ENCODE measurements at regions not wholly inside any gene's neighbourhood (a gene's known extent, or its start where the extent isn't known, plus 50 kb on each side); places are given as distances from the start of the nearest gene placed in this dataset.

DNA sequence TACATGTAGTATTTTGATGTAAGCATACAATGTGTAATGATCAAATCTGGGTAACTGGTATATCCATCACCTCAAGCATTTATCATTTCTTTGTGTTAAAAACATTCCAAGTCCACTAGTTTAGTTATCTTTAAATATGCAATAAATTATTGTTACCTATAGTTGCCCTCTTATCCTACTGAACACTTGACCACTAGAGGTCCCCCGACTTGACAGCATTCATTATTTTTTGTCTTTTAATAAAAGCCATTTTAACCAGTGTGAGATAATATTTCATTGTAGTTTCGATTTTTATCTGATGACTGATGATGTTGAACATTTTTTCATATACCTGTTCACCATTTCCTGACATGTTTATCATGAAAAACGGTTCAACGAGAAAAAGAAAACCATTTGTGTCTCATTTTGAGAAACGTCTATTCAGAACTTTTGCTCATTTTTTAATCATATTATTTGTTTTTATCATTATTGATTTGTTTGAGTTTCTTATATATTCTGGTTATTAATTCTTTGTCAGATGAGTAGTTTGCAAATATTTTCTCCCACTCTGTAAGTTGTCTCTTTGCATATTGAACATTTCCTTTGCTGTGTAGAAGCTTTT lies 199.0 kb upstream of the CXXC4 start:
- intact Hi-C loops (cut with DNase I), result no loop called here
- 53 to 60% (median 57%) methylated on average over 5 of the region's 5 CpGs for WGBS, 4 donors

GRCh38 chr4:104716584-104716983 lies 221.9 kb upstream of the CXXC4 start:
- Histone ChIP-seq H3K27ac (no peak overlapping the region), H3K9me3 (replicated peaks in 1 of 3) (no peaks in the 10 kb centered on the region), H3K4me3 (no peak overlapping the region), H3K27me3 (no peaks in the 10 kb centered on the region), H3K4me1 (replicated peaks in 1 of 2) (no peaks in the 10 kb centered on the region), H3K36me3 (replicated peaks in 1 of 2) (no peaks in the 10 kb centered on the region)
- intact Hi-C loops (cut with DNase I), result no loop called here
- 87 to 90% (median 89%) methylated on average over 2 of the region's 2 CpGs for WGBS, 4 donors
- DNase-seq, result no peak
- no peak for TF ChIP-seq CTCF (IDR thresholded peaks at IDR 0.05)
- TF ChIP-seq POLR2A (IDR thresholded peaks at IDR 0.05), result no peak

More for the DNA sequence above, 199.0 kb upstream of the CXXC4 start:
- H3K9me3 ChIP-seq (replicated peaks in 1 of 3), result no peaks in the 10 kb centered on the region
- peak in 2 of 7 donors; percentile 13 to 40 for DNase-seq
- H3K4me3 ChIP-seq, result no peak overlapping the region
- H3K27me3 ChIP-seq, result no peaks in the 10 kb centered on the region
- H3K4me1 ChIP-seq (replicated peaks in 1 of 2), result no peaks in the 10 kb centered on the region
- peak; percentile 41 to 63 (median 53) for TF ChIP-seq CTCF (IDR thresholded peaks at IDR 0.05)
- TF ChIP-seq POLR2A (IDR thresholded peaks at IDR 0.05), result no peak
- H3K27ac ChIP-seq, result no peak overlapping the region
- H3K36me3 ChIP-seq (replicated peaks in 1 of 2), result no peaks in the 10 kb centered on the region

- no peaks in the 10 kb centered on the region for H3K36me3 ChIP-seq (replicated peaks in 1 of 2)
- 66 to 82% (median 78%) methylated on average over 4 of the region's 4 CpGs for WGBS, 4 donors
- intact Hi-C loops (cut with DNase I), result no loop called here
- TF ChIP-seq CTCF (IDR thresholded peaks at IDR 0.05) (no peak), POLR2A (IDR thresholded peaks at IDR 0.05) (no peak)
- DNase-seq, result no peak
- no peaks in the 10 kb centered on the region for H3K27me3 ChIP-seq
- no peak overlapping the region for H3K4me3 ChIP-seq
- H3K9me3 ChIP-seq (replicated peaks in 1 of 3), result no peaks in the 10 kb centered on the region
- H3K27ac ChIP-seq, result no peak overlapping the region
- H3K4me1 ChIP-seq (replicated peaks in 1 of 2), result no peaks in the 10 kb centered on the region
Observed at GRCh38 chr4:104719539-104720230, 225.0 kb upstream of the CXXC4 start.

DNA sequence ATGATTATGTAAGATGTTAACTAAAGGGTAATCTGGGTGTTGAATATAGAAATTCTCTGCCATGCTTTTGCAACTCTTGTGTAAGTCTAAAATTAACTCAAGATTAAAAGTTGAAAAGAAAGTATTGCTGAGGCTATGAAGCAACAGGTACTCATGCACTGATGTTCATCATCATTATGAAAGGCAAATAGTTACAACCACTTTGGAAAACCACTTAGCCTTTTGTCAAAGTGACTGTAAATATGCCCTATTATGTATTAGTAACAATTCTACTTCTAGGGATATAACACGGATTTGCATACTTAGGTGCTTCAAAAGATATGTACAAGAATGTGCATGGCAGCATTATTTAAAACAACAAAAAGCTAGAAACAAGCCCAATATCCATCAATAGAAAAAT lies 227.8 kb upstream of the CXXC4 start:
- no peaks in the 10 kb centered on the region for H3K4me1 ChIP-seq (replicated peaks in 1 of 2)
- H3K36me3 ChIP-seq (replicated peaks in 1 of 2), result no peaks in the 10 kb centered on the region
- no peak for TF ChIP-seq POLR2A (IDR thresholded peaks at IDR 0.05)
- TF ChIP-seq CTCF (IDR thresholded peaks at IDR 0.05), result no peak
- H3K9me3 ChIP-seq (replicated peaks in 1 of 3), result no peaks in the 10 kb centered on the region
- WGBS, 4 donors, result 78 to 96% (median 90%) methylated on average over 1 of the region's 1 CpG
- DNase-seq, result no peak
- no peaks in the 10 kb centered on the region for H3K27me3 ChIP-seq
- intact Hi-C loops (cut with DNase I), result no loop called here
- no peak overlapping the region for H3K4me3 ChIP-seq
- no peak overlapping the region for H3K27ac ChIP-seq

Data from adrenal gland (tissue), 9 donors.